K562 (cell line): ENCODE measurements at regions not wholly inside any gene's neighbourhood (a gene's known extent, or its start where the extent isn't known, plus 50 kb on each side); places are given as distances from the start of the nearest gene placed in this dataset.
A peak's percentile ranks its signal among the peaks of the same experiment; 100 is the strongest.

Source experiments
- ATAC-seq: fragments of 200-7000 bp; cut with Tn5 transposase; 3 replicates; pipeline ENCODE4 v1.9.1; 2020; ENCODE audit warnings: moderate library complexity
- BruUV-seq: library from RNA; stranded (reverse); fragments of 400-500 nt; replicated peaks from 2 replicates; lab custom pipeline; 2021; lab: Mats Ljungman, UMichigan
- CTCF ChIA-PET: fragments of 300-600 bp; formaldehyde crosslinking; extraction: SDS; loops from one replicate; lab custom pipeline; 2021; ENCODE audit warnings: low intra/inter-chr PET ratio; lab: Yijun Ruan, JAX
- POLR2A ChIA-PET: fragments of 300-600, 350-650 bp; sonication (Branson Sonifier 250); formaldehyde crosslinking; extraction: SDS; loops from one replicate; lab custom pipeline; 2021; ENCODE audit warnings: antibody characterized with exemption, inconsistent platforms; lab: Yijun Ruan, JAX
- DNase-seq, 4 experiments: peaks; one replicate each; pipeline versions ENCODE4 v3.0.0 to v3.0.0-alpha.2; 2011 to 2018; ENCODE audit warnings: low spot score in 3 of 4, mixed read lengths in 3 of 4; ENCODE audit errors: extremely low read depth in 1 of 4
- FAIRE-seq: peaks from 2 replicates; lab custom pipeline; 2011; peaks lifted over from hg19 to GRCh38; lab: Jason Lieb, UNC
- H2AFZ ChIP-seq: 2 replicates; pipeline ENCODE4 v1.6.0; 2011; ENCODE audit warnings: low read depth, low read length, control low read depth, inconsistent platforms
- H3K27ac ChIP-seq: fragments of 200-600 bp; 3 replicates; pipeline ENCODE4 v1.8.0; 2011; ENCODE audit warnings: low read depth, mild to moderate bottlenecking, control low read depth, inconsistent platforms, low read length, moderate library complexity, mixed read lengths; ENCODE audit errors: extremely low read depth
- H3K27me3 ChIP-seq, 2 experiments: fragments of 300-600 bp in 1 of 2; 2 replicates in 1 of 2; 3 replicates in 1 of 2; pipeline versions ENCODE4 v1.6.0 to v1.8.0; 2011; ENCODE audit warnings: inconsistent platforms in 2 of 2, low read length in 2 of 2, mild to moderate bottlenecking in 1 of 2, mixed read lengths in 1 of 2, moderate library complexity in 1 of 2; ENCODE audit not compliant: control insufficient read depth in 2 of 2, insufficient read depth in 2 of 2
- H3K36me3 ChIP-seq: fragments of 300-600 bp; 3 replicates; pipeline ENCODE4 v1.8.0; 2011; ENCODE audit warnings: mild to moderate bottlenecking, low read length, inconsistent platforms; ENCODE audit not compliant: control insufficient read depth, insufficient read depth
- H3K4me1 ChIP-seq, 2 experiments: fragments of 200-600 bp in 1 of 2; replicated peaks in 1 of 2; 2 replicates in 1 of 2; 3 replicates in 1 of 2; pipeline versions ENCODE4 v1.5.1 to v1.8.0; 2011; ENCODE audit warnings: inconsistent platforms in 2 of 2, low read length in 2 of 2, mild to moderate bottlenecking in 1 of 2, mixed read lengths in 1 of 2, moderate library complexity in 1 of 2; ENCODE audit not compliant: control insufficient read depth in 2 of 2, insufficient read depth in 2 of 2
- H3K4me2 ChIP-seq: 2 replicates; pipeline ENCODE4 v1.6.1; 2011; ENCODE audit warnings: low read length, control low read depth, inconsistent platforms, mixed read lengths; ENCODE audit not compliant: insufficient read depth
- H3K4me3 ChIP-seq: fragments of 200-600 bp; sonication (generic), shearing (Covaris generic); 2 replicates; pipeline ENCODE4 v1.5.1; 2016; ENCODE audit warnings: control low read depth, inconsistent platforms
- H3K79me2 ChIP-seq: fragments of 200-600 bp; 3 replicates; pipeline ENCODE4 v1.8.0; 2011; ENCODE audit warnings: low read length, inconsistent platforms; ENCODE audit not compliant: control insufficient read depth, insufficient read depth
- H3K9ac ChIP-seq, 2 experiments: 2 replicates each; pipeline versions ENCODE4 v1.6.0 to v1.6.1; 2011; ENCODE audit warnings: low read depth in 2 of 2, low read length in 2 of 2, control low read depth in 1 of 2, inconsistent platforms in 1 of 2, mild to moderate bottlenecking in 1 of 2, mixed read lengths in 1 of 2; ENCODE audit not compliant: insufficient read depth in 1 of 2
- H3K9me1 ChIP-seq: one replicate; pipeline ENCODE4 v1.6.0; 2011; ENCODE audit warnings: inconsistent platforms, mild to moderate bottlenecking, low read length, moderate library complexity; ENCODE audit not compliant: control insufficient read depth, insufficient read depth
- H3K9me3 ChIP-seq: replicated peaks from 2 replicates; pipeline ENCODE4 v1.5.1; 2011; ENCODE audit warnings: low read depth, low read length, inconsistent platforms; ENCODE audit not compliant: control insufficient read depth, insufficient read depth
- H4K20me1 ChIP-seq: replicated peaks from 2 replicates; pipeline ENCODE4 v1.6.1; 2011; ENCODE audit warnings: low read length, inconsistent platforms, mixed read lengths; ENCODE audit not compliant: control insufficient read depth, insufficient read depth
- DDX20 ChIP-seq: fragments of 450-650 bp; IDR thresholded peaks from 2 replicates; pipeline ENCODE4 v1.6.1; 2016; ENCODE audit warnings: missing genetic modification characterization, low read depth, mild to moderate bottlenecking, missing compliant biosample characterization, moderate library complexity
- FOXM1 ChIP-seq, 2 experiments: fragments of 450-650 bp in 1 of 2; sonication (generic) in 1 of 2; formaldehyde crosslinking in 1 of 2; IDR thresholded peaks; 2 replicates each; pipeline versions ENCODE4 v1.6.1 to v1.9.0; 2017 to 2022; ENCODE audit warnings: low read depth in 2 of 2, mild to moderate bottlenecking in 2 of 2, missing genetic modification reagents in 1 of 2, moderate library complexity in 1 of 2
- GATAD2B ChIP-seq: fragments of 450-650 bp; IDR thresholded peaks from 2 replicates; pipeline ENCODE4 v1.6.1; 2017; ENCODE audit warnings: mild to moderate bottlenecking, borderline replicate concordance
- HDAC6 ChIP-seq: IDR thresholded peaks from 2 replicates; pipeline ENCODE4 v1.6.1; 2012; ENCODE audit warnings: low read depth, mild to moderate bottlenecking, control low read depth, inconsistent platforms, low read length, moderate library complexity
- JUND ChIP-seq, 2 experiments: IDR thresholded peaks; 2 replicates in 1 of 2; 3 replicates in 1 of 2; pipeline ENCODE4 v1.6.1; 2011; ENCODE audit warnings: borderline replicate concordance in 2 of 2, low read depth in 2 of 2, low read length in 2 of 2, improper control_type of control experiment in 1 of 2, missing biosample characterization in 1 of 2, missing genetic modification characterization in 1 of 2, missing genetic modification reagents in 1 of 2
- KDM1A ChIP-seq, 2 experiments: fragments of 450-650 bp; IDR thresholded peaks; 2 replicates each; pipeline ENCODE4 v1.6.1; 2016; ENCODE audit warnings: mild to moderate bottlenecking in 2 of 2
- RBM34 ChIP-seq: fragments of 200-400 bp; formaldehyde crosslinking; IDR thresholded peaks from 2 replicates; pipeline ENCODE4 v1.6.1; 2018; ENCODE audit warnings: low read length, borderline replicate concordance; ENCODE audit not compliant: insufficient read depth
- TEAD4 ChIP-seq, 2 experiments: sonication (generic) in 1 of 2; formaldehyde crosslinking in 1 of 2; IDR thresholded peaks; 2 replicates each; pipeline versions ENCODE4 v1.6.1 to v1.8.0; 2012 to 2022; ENCODE audit warnings: borderline replicate concordance in 1 of 2, inconsistent platforms in 1 of 2, low read length in 1 of 2, mild to moderate bottlenecking in 1 of 2, missing genetic modification reagents in 1 of 2
- TRIM24 ChIP-seq, 2 experiments: fragments of 450-650 bp; IDR thresholded peaks; 2 replicates each; pipeline ENCODE4 v1.6.1; 2016
- WGBS: fragments of 100-300 bp; shearing (Covaris generic); methylation state at CpG from one replicate; pipeline ENCODE4 v1.1.6; 2016; ENCODE audit warnings: low coverage, mixed read lengths; ENCODE audit not compliant: insufficient coverage; ENCODE audit errors: missing lambda C conversion rate; 5-methylcytosine and 5-hydroxymethylcytosine counted together
- in situ Hi-C: fragments of 300-500 bp; cut with MboI; formaldehyde crosslinking; loops from 4 replicates; pipeline ENCODE4 v1.15.0; 2018; ENCODE audit warnings: inconsistent platforms, mixed read lengths
- intact Hi-C: fragments of 100-400 bp; cut with micrococcal nuclease; formaldehyde crosslinking; loops from 2 replicates; pipeline ENCODE4 v1.14.2; 2022
- TF ChIP-seq, protein P1 (sequence below): sonication (generic); formaldehyde crosslinking; IDR thresholded peaks from 2 replicates; pipeline ENCODE4 v1.9.0; 2022; ENCODE audit warnings: mild to moderate bottlenecking, missing genetic modification reagents
- TF ChIP-seq, protein P2 (sequence below): fragments of 200-800 bp; sonication (Bioruptor generic); IDR thresholded peaks from 2 replicates; pipeline ENCODE4 v1.6.1; 2017; ENCODE audit warnings: missing genetic modification characterization, missing compliant biosample characterization

DNA sequence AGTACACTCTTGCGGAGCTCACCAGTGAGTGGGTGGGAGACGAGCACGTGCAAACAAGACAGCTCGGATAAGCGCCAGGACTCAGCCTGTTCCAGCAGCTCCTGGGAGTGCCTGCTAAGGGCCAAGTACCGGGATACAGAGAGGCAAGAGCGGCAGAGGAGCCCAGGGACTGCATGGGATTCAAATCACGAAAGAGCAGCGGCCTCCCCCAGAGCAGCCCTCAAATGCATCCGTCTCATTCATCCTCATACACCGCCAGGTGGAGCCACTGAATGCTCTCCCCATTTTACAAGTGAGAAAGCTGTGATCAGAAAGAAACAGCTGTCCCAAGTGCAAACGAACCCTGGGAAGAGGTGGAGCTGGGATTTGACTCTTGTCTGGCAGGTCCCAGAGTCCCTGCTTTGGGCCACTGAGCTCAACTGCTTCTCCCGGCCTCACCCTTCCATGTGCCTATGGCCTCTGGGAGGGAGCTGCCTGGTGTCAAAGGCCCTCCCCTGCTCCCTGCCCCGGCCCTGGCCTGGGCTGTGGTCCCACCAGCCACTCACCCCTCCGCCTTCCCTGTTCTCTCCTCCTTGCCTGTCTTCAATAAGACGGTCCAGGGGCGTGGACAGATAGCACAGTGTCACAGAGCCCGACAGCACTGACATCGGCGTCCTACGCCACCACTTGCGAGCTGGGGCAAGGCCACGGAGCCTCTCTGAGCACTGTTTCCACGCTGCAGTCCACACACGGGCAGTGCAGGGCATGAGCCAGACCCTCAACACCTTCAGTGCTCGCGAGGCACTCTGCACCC is 72.8 kb upstream of the TAF1B start (continued):
- no peak for TF ChIP-seq JUND (IDR thresholded peaks at IDR 0.05; ENCODE audit: borderline replicate concordance, low read depth, low read length)
- TF ChIP-seq JUND (tag; IDR thresholded peaks at IDR 0.05; ENCODE audit: borderline replicate concordance, low read depth, low read length) = no peak; the same call in 2 of the 3 replicates
- no peak for TF ChIP-seq HDAC6
- TF ChIP-seq FOXM1 (IDR thresholded peaks at IDR 0.05; ENCODE audit: low read depth) = no peak
- peak; percentile 12; the same call in 1 of the 2 replicates for TF ChIP-seq FOXM1 (CRISPR knock-in tag; IDR thresholded peaks at IDR 0.05; ENCODE audit: low read depth)
- no peak for TF ChIP-seq GATAD2B
- TF ChIP-seq RBM34 = no peak
- TF ChIP-seq, all 486 proteins: peak for 33

DNA sequence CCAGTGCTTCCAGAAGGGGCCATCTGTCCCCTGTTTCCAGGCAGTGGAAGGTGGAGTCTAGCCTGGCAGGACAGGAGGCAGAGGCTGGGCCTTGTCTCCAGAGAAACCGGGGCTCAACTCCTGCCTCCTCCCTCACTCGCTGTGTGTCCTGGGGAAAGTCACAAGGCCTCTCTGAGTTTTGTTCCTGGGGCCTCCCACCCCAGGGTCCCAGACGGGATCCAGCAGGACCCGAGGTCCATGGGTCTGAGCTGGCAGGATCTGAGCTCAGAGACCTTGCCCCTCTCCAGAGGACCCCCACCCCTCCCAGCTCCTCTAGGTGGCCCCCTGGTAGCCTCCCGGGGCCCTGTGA is 72.2 kb upstream of the TAF1B start:
- POLR2A ChIA-PET = interaction anchor here (0.6 to 1.6 kb wide), 6 partner anchors 129 to 236 kb away, joined by 3 to 8 read pairs (median 4); partner anchors contain the start of genes ADAM17 and YWHAQ
- CTCF ChIA-PET = no interaction called here
- TF ChIP-seq TEAD4 (IDR thresholded peaks at IDR 0.05; ENCODE audit: low read length) = no peak
- TF ChIP-seq TEAD4 (CRISPR knock-in tag; IDR thresholded peaks at IDR 0.05; ENCODE audit: borderline replicate concordance) = no peak
- TF ChIP-seq KDM1A (IDR thresholded peaks at IDR 0.05) = peak in 1 of 2 experiments; percentile 26; a peak in 1 of 4 replicates
- no peak for TF ChIP-seq DDX20 (tag)
- TF ChIP-seq, protein P1, sequence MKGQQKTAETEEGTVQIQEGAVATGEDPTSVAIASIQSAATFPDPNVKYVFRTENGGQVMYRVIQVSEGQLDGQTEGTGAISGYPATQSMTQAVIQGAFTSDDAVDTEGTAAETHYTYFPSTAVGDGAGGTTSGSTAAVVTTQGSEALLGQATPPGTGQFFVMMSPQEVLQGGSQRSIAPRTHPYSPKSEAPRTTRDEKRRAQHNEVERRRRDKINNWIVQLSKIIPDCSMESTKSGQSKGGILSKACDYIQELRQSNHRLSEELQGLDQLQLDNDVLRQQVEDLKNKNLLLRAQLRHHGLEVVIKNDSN (CRISPR knock-in tag) = 0 out of 2 replicates have a peak, but pooled peaks have one; percentile 4
- no peak for TF ChIP-seq FOXM1 (IDR thresholded peaks at IDR 0.05; ENCODE audit: low read depth)
- TF ChIP-seq FOXM1 (CRISPR knock-in tag; IDR thresholded peaks at IDR 0.05; ENCODE audit: low read depth) = 0 out of 2 replicates have a peak, but pooled peaks have one; percentile 30
- TF ChIP-seq, protein P2, sequence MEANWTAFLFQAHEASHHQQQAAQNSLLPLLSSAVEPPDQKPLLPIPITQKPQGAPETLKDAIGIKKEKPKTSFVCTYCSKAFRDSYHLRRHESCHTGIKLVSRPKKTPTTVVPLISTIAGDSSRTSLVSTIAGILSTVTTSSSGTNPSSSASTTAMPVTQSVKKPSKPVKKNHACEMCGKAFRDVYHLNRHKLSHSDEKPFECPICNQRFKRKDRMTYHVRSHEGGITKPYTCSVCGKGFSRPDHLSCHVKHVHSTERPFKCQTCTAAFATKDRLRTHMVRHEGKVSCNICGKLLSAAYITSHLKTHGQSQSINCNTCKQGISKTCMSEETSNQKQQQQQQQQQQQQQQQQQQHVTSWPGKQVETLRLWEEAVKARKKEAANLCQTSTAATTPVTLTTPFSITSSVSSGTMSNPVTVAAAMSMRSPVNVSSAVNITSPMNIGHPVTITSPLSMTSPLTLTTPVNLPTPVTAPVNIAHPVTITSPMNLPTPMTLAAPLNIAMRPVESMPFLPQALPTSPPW (CRISPR knock-in tag) = no peak
- TF ChIP-seq TRIM24 (IDR thresholded peaks at IDR 0.05) = no peak
- no peak overlapping the region for H3K4me2 ChIP-seq
- peak overlapping the region in 1 of 2 experiments; percentile 50; a peak in 2 of 4 replicates for H3K9ac ChIP-seq
- no peaks in the 10 kb centered on the region for H3K9me1 ChIP-seq
- no TSS peak for BruUV-seq
- H3K36me3 ChIP-seq = no peaks in the 10 kb centered on the region
- in situ Hi-C loops (no loop called here), intact Hi-C loops (loop anchor here (10.0 kb wide), 1 partner anchor 286 kb away; no protein-coding TSS in a partner anchor)
- no peaks in the 10 kb centered on the region; a peak in 1 of 5 replicates for H3K27me3 ChIP-seq
- peak overlapping the region; percentile 81; the same call in 1 of the 2 replicates for H2AFZ ChIP-seq
- no peaks in the 10 kb centered on the region for H4K20me1 ChIP-seq
- FAIRE-seq (no peak), ATAC-seq (no peak), DNase-seq (no peak)
- H3K27ac ChIP-seq = no peak overlapping the region
- WGBS = 17% methylated on average over 1 of the region's 5 CpGs
- H3K9me3 ChIP-seq = no peaks in the 10 kb centered on the region
- no peak overlapping the region for H3K4me3 ChIP-seq
- peaks cover 17 to 52% of the 10 kb centered on the region in 2 experiments; a peak in 4 of 5 replicates for H3K4me1 ChIP-seq
- H3K79me2 ChIP-seq = no peaks in the 10 kb centered on the region
